Naive thymus-derived CD4-positive, alpha-beta T cell (primary cell): ENCODE measurements at regions not wholly inside any gene's neighbourhood (a gene's known extent, or its start where the extent isn't known, plus 50 kb on each side); places are given as distances from the start of the nearest gene placed in this dataset.

Experiments used
- ATAC-seq: fragments of 150-1000 bp; cut with Tn5 transposase; 2 replicates; pipeline ENCODE4 v1.10.0; 2021; ENCODE audit warnings: mild to moderate bottlenecking, moderate library complexity
- CTCF ChIA-PET: fragments of 350-600 bp; sonication (Branson Sonifier 250); formaldehyde crosslinking; loops from one replicate; lab custom pipeline; 2021; ENCODE audit warnings: antibody characterized with exemption; lab: Charles Lee
- POLR2A ChIA-PET: fragments of 350-600 bp; sonication (Branson Sonifier 250); formaldehyde crosslinking; loops from one replicate; lab custom pipeline; 2021; ENCODE audit warnings: antibody characterized with exemption, inconsistent platforms; lab: Charles Lee
- DNase-seq, 9 donors: peaks; one replicate each; pipeline versions ENCODE4 v3.0.0 to v3.0.0-alpha.2; 2020 to 2022; ENCODE audit warnings: mixed read lengths in 1 of 9
- H3K27ac ChIP-seq: one replicate; pipeline ENCODE4 v1.7.0; 2013; ENCODE audit warnings: mild to moderate bottlenecking, low read depth, low read length, moderate library complexity
- H3K27me3 ChIP-seq, 2 donors: one replicate each; pipeline ENCODE4 v1.7.0; 2013; ENCODE audit warnings: low read length in 2 of 2, mild to moderate bottlenecking in 2 of 2, moderate library complexity in 2 of 2; ENCODE audit not compliant: control insufficient read depth in 2 of 2, insufficient read depth in 2 of 2
- H3K36me3 ChIP-seq, 3 experiments: 1 replicate in 2 of 3; 2 replicates in 1 of 3; pipeline ENCODE4 v1.7.0; 2013; ENCODE audit warnings: low read length in 3 of 3, mild to moderate bottlenecking in 3 of 3, moderate library complexity in 1 of 3; ENCODE audit not compliant: insufficient read depth in 3 of 3, control insufficient read depth in 2 of 3
- H3K4me1 ChIP-seq, 2 donors: one replicate each; pipeline ENCODE4 v1.7.0; 2013; ENCODE audit warnings: low read length in 2 of 2, mild to moderate bottlenecking in 2 of 2, moderate library complexity in 1 of 2; ENCODE audit not compliant: control insufficient read depth in 2 of 2, insufficient read depth in 2 of 2
- H3K4me3 ChIP-seq: 2 replicates; pipeline ENCODE4 v1.7.0; 2013; ENCODE audit warnings: mild to moderate bottlenecking, low read length
- H3K9me3 ChIP-seq, 3 experiments: 1 replicate in 2 of 3; 2 replicates in 1 of 3; pipeline ENCODE4 v1.7.0; 2013; ENCODE audit warnings: low read length in 3 of 3; ENCODE audit not compliant: control insufficient read depth in 2 of 3
- H3K27ac Mint-ChIP-seq, 9 donors: one replicate each; pipeline ENCODE4 v1.8.0; 2020 to 2022; ENCODE audit warnings: mixed read lengths in 9 of 9, mild to moderate bottlenecking in 8 of 9, moderate library complexity in 5 of 9, inconsistent platforms in 2 of 9
- H3K27me3 Mint-ChIP-seq, 5 donors: one replicate each; pipeline ENCODE4 v1.8.0; 2021 to 2022; ENCODE audit warnings: mixed read lengths in 5 of 5, mild to moderate bottlenecking in 1 of 5
- H3K36me3 Mint-ChIP-seq, 5 donors: one replicate each; pipeline ENCODE4 v1.8.0; 2020 to 2022; ENCODE audit warnings: mixed read lengths in 5 of 5, mild to moderate bottlenecking in 3 of 5, inconsistent platforms in 1 of 5
- H3K4me1 Mint-ChIP-seq, 7 donors: one replicate each; pipeline ENCODE4 v1.8.0; 2020 to 2022; ENCODE audit warnings: mixed read lengths in 7 of 7, mild to moderate bottlenecking in 3 of 7, inconsistent platforms in 1 of 7
- H3K4me3 Mint-ChIP-seq, 10 donors: one replicate each; pipeline ENCODE4 v1.8.0; 2020 to 2022; ENCODE audit warnings: mild to moderate bottlenecking in 10 of 10, mixed read lengths in 10 of 10, moderate library complexity in 6 of 10, inconsistent platforms in 2 of 10
- H3K9me3 Mint-ChIP-seq, 11 donors: one replicate each; pipeline ENCODE4 v1.8.0; 2020 to 2022; ENCODE audit warnings: mixed read lengths in 11 of 11, mild to moderate bottlenecking in 4 of 11, inconsistent platforms in 1 of 11, moderate library complexity in 1 of 11
- intact Hi-C, 2 donors: fragments of 100-400 bp; cut with micrococcal nuclease; formaldehyde crosslinking; loops; one replicate each; pipeline ENCODE4 v1.15.1; 2023

GRCh38 chr2:19577723-19578122, 219.3 kb upstream of the OSR1 start:
- H3K4me3 Mint-ChIP-seq, result no peak overlapping the region
- Histone ChIP-seq H3K36me3 (no peaks in the 10 kb centered on the region), H3K9me3 (no peaks in the 10 kb centered on the region), H3K27ac (no peak overlapping the region), H3K4me1 (no peaks in the 10 kb centered on the region), H3K27me3 (no peaks in the 10 kb centered on the region), H3K4me3 (no peak overlapping the region)
- peaks cover 3 to 44% (median 33%) of the 10 kb centered on the region in 5 donors for H3K27me3 Mint-ChIP-seq
- H3K9me3 Mint-ChIP-seq, result peaks cover 0 to 7% (median 0%) of the 10 kb centered on the region in 11 donors
- ChIA-PET CTCF (no interaction called here), POLR2A (no interaction called here)
- DNase-seq (no peak), ATAC-seq (no peak)
- H3K36me3 Mint-ChIP-seq, result no peaks in the 10 kb centered on the region
- intact Hi-C loops, result no loop called here
- no peak overlapping the region for H3K27ac Mint-ChIP-seq
- no peaks in the 10 kb centered on the region for H3K4me1 Mint-ChIP-seq

GRCh38 chr2:19576411-19576810, 218.0 kb upstream of the OSR1 start:
- ChIA-PET POLR2A (no interaction called here), CTCF (no interaction called here)
- H3K36me3 Mint-ChIP-seq, result no peaks in the 10 kb centered on the region
- ATAC-seq, result no peak
- Histone ChIP-seq H3K4me3 (no peak overlapping the region), H3K36me3 (no peaks in the 10 kb centered on the region), H3K4me1 (no peaks in the 10 kb centered on the region), H3K9me3 (no peaks in the 10 kb centered on the region), H3K27ac (no peak overlapping the region), H3K27me3 (no peaks in the 10 kb centered on the region)
- H3K27ac Mint-ChIP-seq, result no peak overlapping the region
- peaks cover 0 to 8% (median 0%) of the 10 kb centered on the region in 11 donors for H3K9me3 Mint-ChIP-seq
- no peak overlapping the region for H3K4me3 Mint-ChIP-seq
- H3K27me3 Mint-ChIP-seq, result peaks cover 3 to 57% (median 38%) of the 10 kb centered on the region in 5 donors
- intact Hi-C loops, result no loop called here
- H3K4me1 Mint-ChIP-seq, result no peaks in the 10 kb centered on the region
- no peak for DNase-seq

- CTCF ChIA-PET, result no interaction called here
- Mint-ChIP-seq H3K4me3 (no peak overlapping the region), H3K36me3 (no peaks in the 10 kb centered on the region), H3K4me1 (no peaks in the 10 kb centered on the region), H3K27me3 (peaks cover 3 to 55% (median 40%) of the 10 kb centered on the region in 5 donors), H3K9me3 (peaks cover 0 to 7% (median 0%) of the 10 kb centered on the region in 11 donors), H3K27ac (no peak overlapping the region)
- H3K9me3 ChIP-seq, result no peaks in the 10 kb centered on the region
- no peak for DNase-seq
- no peak overlapping the region for H3K27ac ChIP-seq
- H3K4me1 ChIP-seq, result no peaks in the 10 kb centered on the region
- no peak for ATAC-seq
- no peaks in the 10 kb centered on the region for H3K36me3 ChIP-seq
- no peaks in the 10 kb centered on the region for H3K27me3 ChIP-seq
- POLR2A ChIA-PET, result no interaction called here
- no peak overlapping the region for H3K4me3 ChIP-seq
- intact Hi-C loops, result no loop called here
These were observed 217.2 kb upstream of the OSR1 start for GRCh38 chr2:19575641-19576040.

GRCh38 chr2:19574778-19575260, 216.4 kb upstream of the OSR1 start:
- DNase-seq (no peak), ATAC-seq (no peak)
- H3K9me3 ChIP-seq, result no peaks in the 10 kb centered on the region
- Mint-ChIP-seq H3K36me3 (no peaks in the 10 kb centered on the region), H3K27ac (no peak overlapping the region), H3K4me1 (no peaks in the 10 kb centered on the region), H3K9me3 (peaks cover 0 to 3% (median 0%) of the 10 kb centered on the region in 11 donors), H3K27me3 (peaks cover 3 to 46% (median 35%) of the 10 kb centered on the region in 5 donors), H3K4me3 (no peak overlapping the region)
- intact Hi-C loops, result no loop called here
- no peak overlapping the region for H3K27ac ChIP-seq
- ChIA-PET POLR2A (no interaction called here), CTCF (no interaction called here)
- H3K4me1 ChIP-seq, result no peaks in the 10 kb centered on the region
- no peaks in the 10 kb centered on the region for H3K36me3 ChIP-seq
- no peaks in the 10 kb centered on the region for H3K27me3 ChIP-seq
- H3K4me3 ChIP-seq, result no peak overlapping the region

DNA sequence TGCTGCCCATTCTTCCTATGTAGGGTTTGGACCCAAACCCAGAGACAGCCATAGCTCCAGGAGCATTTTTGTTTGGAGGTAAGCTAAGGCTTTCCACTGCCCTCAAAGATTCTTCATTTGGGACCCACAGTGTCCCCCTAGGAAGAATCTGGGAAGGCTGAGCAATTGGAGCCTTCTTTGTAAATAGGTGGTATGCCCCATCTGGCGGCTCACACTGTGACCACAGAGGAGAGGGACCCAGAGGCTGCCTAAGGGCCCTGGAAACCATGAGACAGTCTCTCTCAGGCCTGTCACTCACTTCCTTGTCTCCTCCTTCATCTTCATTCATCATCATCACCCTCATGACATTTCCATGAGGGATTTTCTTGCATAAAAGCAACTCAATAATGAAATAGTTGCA, 215.4 kb upstream of the OSR1 start:
- Histone ChIP-seq H3K4me1 (no peaks in the 10 kb centered on the region), H3K36me3 (no peaks in the 10 kb centered on the region), H3K9me3 (no peaks in the 10 kb centered on the region), H3K27me3 (no peaks in the 10 kb centered on the region), H3K27ac (no peak overlapping the region), H3K4me3 (no peak overlapping the region)
- ATAC-seq (no peak), DNase-seq (no peak)
- Mint-ChIP-seq H3K4me3 (no peak overlapping the region), H3K36me3 (no peaks in the 10 kb centered on the region), H3K27ac (no peak overlapping the region), H3K27me3 (peaks cover 3 to 39% (median 28%) of the 10 kb centered on the region in 5 donors), H3K4me1 (no peaks in the 10 kb centered on the region), H3K9me3 (peaks cover 0 to 3% (median 0%) of the 10 kb centered on the region in 11 donors)
- POLR2A ChIA-PET, result no interaction called here
- CTCF ChIA-PET, result no interaction called here
- intact Hi-C loops, result no loop called here

DNA sequence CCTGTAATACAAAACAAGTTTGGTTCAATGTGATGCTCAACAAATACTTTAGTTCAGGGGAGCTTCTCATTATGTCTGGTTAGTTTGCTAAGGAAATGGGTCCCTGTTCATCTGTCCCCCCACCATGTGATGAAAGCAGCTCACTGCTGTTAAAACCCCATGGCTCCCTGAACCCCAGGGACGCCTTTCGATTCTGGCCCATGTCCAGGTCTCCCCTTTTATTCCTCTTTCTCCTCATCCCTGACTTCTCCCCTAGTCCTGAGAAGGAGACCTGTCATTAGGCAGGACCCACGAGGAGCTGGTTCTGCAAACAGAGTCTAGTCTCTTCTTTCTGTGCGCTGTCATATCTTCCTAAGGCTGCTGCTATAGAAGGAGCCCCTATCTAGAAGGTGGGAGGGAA, 213.3 kb upstream of the OSR1 start:
- CTCF ChIA-PET, result no interaction called here

GRCh38 chr2:19569300-19569791, 210.9 kb upstream of the OSR1 start:
- H3K9me3 Mint-ChIP-seq, result peaks cover 0 to 5% (median 0%) of the 10 kb centered on the region in 11 donors
- H3K27me3 ChIP-seq, result no peaks in the 10 kb centered on the region
- ChIA-PET CTCF (no interaction called here), POLR2A (no interaction called here)
- no peak overlapping the region for H3K27ac ChIP-seq
- no peaks in the 10 kb centered on the region for H3K36me3 Mint-ChIP-seq
- H3K4me3 Mint-ChIP-seq, result no peak overlapping the region
- H3K4me1 Mint-ChIP-seq, result no peaks in the 10 kb centered on the region
- H3K4me1 ChIP-seq, result no peaks in the 10 kb centered on the region
- no peak overlapping the region for H3K27ac Mint-ChIP-seq
- no peaks in the 10 kb centered on the region for H3K36me3 ChIP-seq
- no peak overlapping the region for H3K4me3 ChIP-seq
- no peak for DNase-seq
- peaks cover 3 to 33% (median 20%) of the 10 kb centered on the region in 5 donors for H3K27me3 Mint-ChIP-seq
- ATAC-seq, result no peak
- intact Hi-C loops, result no loop called here
- H3K9me3 ChIP-seq, result no peaks in the 10 kb centered on the region

More for the DNA sequence above, 213.3 kb upstream of the OSR1 start:
- no peak for DNase-seq
- POLR2A ChIA-PET, result no interaction called here
- Histone ChIP-seq H3K27me3 (no peaks in the 10 kb centered on the region), H3K9me3 (no peaks in the 10 kb centered on the region), H3K4me3 (no peak overlapping the region), H3K36me3 (no peaks in the 10 kb centered on the region), H3K4me1 (no peaks in the 10 kb centered on the region), H3K27ac (no peak overlapping the region)
- Mint-ChIP-seq H3K36me3 (no peaks in the 10 kb centered on the region), H3K27ac (no peak overlapping the region), H3K4me3 (no peak overlapping the region), H3K27me3 (peaks cover 3 to 46% (median 28%) of the 10 kb centered on the region in 5 donors), H3K4me1 (no peaks in the 10 kb centered on the region), H3K9me3 (peaks cover 0 to 3% (median 0%) of the 10 kb centered on the region in 11 donors)
- no peak for ATAC-seq
- intact Hi-C loops, result no loop called here
